Stimulated activated CD4-positive, alpha-beta T cell treated with anti-CD3 and anti-CD28 coated beads, Interleukin-15, amount 100 ng/mL, for 24 hours (primary cell): ENCODE measurements at regions not wholly inside any gene's neighbourhood (a gene's known extent, or its start where the extent isn't known, plus 50 kb on each side); places are given as distances from the start of the nearest gene placed in this dataset.

Experiments
- DNase-seq: peaks from one replicate; pipeline ENCODE4 v3.0.0-alpha.2; 2020

- DNase-seq = no peak
These were observed 1280.8 kb downstream of the PCDH7 start for GRCh38 chr4:32000846-32001488.

DNA sequence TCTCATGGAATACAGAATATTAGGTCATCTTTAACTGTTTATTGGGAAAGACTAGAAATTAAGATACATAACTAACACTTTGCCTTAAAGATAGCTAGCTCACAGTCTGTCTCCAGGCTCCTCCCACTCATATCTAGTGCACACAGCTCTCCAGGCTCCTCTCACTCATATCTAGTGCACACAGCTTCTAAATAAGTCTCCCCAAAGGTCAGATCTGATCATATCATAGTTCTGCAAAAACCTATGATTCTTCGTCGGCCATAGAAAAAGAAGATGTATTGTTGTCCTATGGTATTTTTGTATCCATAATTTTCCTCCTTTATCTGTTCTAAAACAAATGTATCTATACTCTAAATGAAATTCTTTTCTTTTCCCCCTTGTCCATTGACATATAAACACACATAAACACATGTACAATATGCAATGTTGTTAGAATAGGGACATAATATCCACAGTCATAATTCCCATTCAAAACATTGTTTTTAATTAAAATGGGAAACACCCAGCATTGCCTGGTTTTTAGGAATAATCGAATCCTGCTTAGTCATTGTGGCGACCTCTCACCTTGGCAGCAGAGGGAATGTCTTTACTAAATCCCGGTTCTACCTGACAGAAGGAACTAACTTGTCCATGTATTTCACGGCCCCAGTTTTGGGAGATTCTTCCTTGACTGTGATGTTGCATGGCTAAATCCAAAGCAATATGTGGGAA is 1282.0 kb downstream of the PCDH7 start:
- DNase-seq = no peak

DNA sequence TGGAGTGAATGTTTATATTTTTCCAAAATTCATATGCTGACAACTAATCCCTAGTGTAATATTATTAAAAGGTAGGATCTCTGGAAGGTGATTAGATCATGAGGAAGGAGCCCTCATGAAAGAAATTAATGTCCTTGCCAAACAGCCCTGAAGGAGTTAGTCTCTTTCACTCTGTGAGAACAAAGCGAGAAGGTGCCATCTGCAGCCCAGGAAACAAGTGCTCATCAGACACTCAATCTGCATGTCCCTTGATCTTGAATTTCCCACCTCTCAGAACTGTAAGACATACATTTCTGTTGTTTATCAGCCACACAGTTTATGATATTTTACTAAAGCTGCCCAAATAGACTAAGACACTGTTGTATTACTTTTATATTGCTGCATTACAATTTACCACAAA is 1283.4 kb downstream of the PCDH7 start:
- no peak for DNase-seq

DNA sequence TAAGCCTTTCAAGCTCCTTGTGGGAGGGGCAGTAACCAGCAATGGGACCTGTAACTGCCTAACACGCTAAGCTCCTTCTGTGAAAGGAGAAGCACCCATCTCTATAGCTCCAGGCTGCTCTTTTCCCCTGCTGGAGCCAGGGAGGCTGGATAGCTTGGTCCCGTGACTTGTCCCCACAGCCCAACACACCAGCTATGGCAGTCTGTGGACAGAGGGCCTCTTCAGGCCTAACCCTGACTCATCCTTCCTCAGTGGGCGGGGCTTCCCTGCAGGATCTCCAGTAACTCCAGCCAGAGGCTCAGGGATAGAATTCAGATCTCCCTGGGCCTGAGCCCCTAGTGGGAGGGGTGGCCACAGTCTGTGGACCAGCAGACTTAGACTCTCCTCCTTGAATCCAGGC is 1290.1 kb downstream of the PCDH7 start:
- no peak for DNase-seq

DNA sequence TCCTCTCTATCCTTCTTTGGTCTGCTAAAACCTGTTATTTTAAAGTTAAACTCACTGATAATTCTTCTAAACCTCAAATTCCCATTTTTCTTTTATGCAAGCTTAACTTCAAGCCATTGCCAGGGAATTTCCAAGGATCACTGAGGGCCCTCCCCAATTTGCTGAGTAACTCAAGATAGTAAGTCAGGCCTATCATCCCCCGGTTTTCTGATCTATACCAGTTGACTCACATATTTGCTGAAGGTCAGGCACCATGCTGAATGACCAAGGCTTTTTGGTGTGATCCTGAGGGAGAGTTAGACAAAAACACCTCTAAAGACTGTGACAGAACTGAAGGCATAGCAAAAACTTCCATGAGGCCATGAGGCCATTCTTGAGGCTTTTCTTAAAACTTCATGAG is 1301.9 kb downstream of the PCDH7 start:
- no peak for DNase-seq

DNA sequence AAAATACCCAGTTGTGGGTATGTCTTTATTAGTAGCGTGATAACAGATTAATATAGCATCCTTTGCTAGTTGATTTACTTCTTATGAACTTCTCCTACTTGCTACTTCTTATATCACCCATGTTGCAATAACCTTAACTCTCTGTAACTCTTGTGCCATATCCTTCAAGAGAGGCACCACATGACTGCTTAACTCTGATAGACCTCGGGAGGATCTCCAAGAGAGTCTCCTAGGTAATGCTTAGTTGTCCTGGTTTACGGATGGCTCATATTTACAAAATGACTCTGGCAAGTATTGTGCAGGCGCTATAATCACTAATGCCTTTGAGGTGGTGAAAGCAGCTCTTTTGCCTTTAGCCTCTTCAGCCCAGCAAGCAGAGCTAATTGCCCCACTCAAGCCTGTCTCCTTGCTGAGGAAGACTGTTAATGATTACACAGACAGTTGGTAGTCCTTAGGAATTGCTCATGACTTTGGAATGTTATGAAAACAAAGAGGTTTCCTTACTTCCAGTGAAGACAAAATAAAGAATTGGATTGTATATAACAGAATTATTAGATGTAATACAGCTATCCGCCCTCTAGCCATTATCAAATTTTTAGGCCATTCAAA is 1305.8 kb downstream of the PCDH7 start:
- no peak for DNase-seq

DNA sequence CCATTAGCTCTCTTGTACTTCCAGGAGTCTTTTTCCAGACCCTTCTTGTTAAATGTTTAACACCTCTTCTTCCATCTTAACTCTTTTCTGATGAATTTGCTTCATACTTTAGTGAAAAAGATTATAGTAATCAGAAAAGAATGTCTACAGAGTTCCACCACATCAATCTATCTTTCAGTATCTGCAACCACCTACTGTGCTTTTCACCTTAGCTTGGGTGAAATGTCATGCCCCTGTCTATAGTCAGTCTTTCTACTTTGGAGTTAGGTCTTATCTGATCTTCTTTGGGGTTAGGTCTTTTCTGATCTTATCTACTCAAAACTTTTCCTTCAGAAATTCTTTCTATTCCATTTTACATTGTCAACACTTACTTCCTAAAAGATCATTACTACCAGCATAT is 1310.2 kb downstream of the PCDH7 start:
- no peak for DNase-seq

- DNase-seq = no peak
These were observed 1310.9 kb downstream of the PCDH7 start for GRCh38 chr4:32031026-32031425.

DNA sequence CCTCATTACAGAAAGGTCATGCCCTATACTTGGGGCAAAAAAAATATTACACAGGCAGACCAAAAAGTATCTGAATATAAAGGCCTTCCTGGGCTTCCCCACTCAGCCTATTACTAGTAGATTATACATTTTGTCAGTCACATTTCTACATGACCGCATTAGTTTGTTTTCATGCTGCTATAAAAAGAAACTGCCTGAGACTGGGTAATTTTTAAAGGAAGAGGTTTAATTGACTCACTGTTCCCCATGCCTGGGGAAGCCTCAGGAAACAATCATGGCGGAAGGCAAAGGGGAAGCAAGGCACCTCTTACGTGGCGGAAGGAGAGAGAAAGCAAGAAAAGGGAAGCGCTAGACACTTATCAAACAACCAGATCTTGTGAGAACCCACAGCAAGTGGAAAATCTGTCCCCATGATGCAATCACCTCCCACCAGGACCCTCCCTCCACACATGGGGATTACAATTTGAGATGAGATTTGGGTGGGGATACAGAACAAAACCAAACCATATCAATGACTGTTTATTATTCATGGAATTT is 1312.0 kb downstream of the PCDH7 start:
- DNase-seq = no peak

- DNase-seq = no peak
These were observed 1317.2 kb downstream of the PCDH7 start for GRCh38 chr4:32037399-32037798.

GRCh38 chr4:32042486-32043247 is 1322.5 kb downstream of the PCDH7 start:
- no peak for DNase-seq

DNA sequence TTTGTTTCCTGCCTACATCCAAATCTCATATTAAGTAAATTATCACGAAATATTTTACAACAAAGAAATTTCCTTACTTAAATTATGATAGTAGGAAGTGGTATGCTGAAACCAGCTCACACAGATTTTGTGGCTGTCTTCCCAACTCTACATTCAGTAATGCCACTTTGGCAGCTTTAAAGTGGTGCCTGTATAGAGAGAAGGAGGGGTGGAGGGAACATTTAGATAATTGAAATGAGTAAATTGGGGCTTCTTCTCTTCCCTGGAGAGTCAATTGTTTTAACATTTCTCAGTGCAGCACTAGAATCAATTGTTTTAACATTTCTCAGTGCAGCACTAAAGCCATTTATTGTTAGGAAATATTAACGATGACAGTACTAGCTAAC is 1323.1 kb downstream of the PCDH7 start:
- no peak for DNase-seq

GRCh38 chr4:32061916-32062315 is 1341.7 kb downstream of the PCDH7 start:
- DNase-seq = no peak

- no peak for DNase-seq
These were observed 1353.4 kb downstream of the PCDH7 start for GRCh38 chr4:32073542-32073941.

DNA sequence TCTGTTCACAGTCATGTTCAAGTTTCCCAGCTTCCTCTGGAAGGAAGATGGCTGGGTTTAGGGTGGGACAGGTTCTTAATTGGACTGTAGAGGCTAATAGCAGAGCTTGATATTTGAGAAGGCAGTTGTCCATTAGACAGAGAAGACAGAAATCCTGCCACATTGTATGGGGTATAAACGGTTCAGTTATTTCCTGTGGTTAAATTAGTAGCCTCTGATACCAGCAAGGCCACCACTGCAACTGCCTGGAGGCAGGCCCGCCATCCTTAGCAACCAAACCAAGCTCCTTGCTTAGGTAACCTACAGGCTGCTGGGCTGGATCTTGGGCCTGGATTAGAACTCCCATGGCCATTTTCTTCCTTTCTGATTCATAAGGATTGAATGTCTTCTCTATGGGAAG is 1367.0 kb downstream of the PCDH7 start:
- DNase-seq = no peak

DNA sequence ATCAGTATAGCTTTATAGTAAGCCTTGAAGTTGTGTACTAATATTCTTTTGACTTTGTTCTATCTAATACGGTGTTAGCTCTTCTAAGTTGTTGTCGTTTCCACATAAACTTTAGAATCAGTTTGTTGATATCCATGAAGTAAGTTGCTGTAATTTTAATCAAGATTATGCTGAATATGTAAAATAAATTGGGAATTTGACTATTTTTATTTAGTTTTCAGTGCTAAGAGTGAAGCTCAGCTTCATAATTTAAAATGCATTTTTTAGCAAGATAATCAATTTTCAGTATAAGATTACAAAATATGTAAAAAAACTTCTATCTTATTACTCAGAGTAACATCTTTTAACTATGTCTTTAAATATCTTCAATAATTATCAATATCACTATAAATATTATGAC is 1374.8 kb downstream of the PCDH7 start:
- no peak for DNase-seq

DNA sequence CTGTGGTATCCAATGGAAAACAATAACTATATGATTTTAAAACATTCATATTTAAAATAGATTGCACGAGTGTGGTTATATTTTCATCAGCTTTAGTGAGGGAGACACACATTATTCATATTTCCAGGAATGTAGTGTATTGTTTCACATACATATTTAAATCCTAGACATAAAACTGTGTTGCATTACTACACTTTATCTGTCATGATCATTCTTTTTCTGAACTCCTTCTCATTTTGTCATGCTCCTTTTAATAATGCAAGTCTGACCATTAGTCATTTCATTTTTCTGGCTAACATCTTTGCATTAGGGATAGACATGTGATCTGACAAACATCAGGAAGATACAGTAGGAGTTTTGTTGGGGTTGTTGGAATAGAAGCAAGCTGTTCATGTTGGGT is 1382.7 kb downstream of the PCDH7 start:
- no peak for DNase-seq

DNA sequence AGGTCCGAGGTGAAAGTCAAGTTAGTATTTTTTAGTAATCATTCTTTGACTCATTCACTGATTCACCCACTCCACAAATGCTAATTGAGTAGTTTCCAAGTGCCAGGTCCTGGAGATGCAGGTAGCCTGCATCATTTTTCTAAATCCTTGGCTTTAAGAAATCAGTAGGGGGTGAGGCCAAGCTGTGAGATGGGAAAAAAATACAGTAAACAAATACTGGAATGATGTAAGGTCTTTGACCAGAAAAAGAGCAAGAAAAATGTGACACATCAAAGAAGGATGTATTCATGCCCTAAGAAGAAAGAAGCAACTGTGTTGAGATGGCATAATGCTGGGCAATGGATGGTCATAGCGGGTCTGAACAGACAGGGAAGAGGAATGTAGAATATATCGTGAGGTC is 1386.6 kb downstream of the PCDH7 start:
- DNase-seq = no peak

GRCh38 chr4:32112891-32113290 is 1392.7 kb downstream of the PCDH7 start:
- DNase-seq = no peak

DNA sequence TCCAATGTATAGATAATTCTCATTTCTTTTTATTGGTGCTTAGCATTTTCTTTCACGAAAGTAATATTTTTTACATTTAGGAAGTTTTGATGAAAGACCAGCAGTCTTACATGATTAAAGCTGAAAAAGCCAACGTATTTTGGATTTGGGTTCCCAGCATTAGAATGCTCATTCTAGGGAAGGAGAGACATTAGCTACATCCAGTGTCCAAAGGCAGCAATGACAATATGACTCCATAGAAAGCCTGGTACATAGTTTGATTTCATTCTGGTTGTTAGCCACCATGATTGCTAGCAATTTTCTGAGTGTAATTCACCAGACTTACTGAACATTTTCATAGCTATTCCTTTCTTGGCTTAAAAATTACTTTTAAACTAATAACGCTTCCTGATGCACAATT is 1397.5 kb downstream of the PCDH7 start:
- DNase-seq = no peak

DNA sequence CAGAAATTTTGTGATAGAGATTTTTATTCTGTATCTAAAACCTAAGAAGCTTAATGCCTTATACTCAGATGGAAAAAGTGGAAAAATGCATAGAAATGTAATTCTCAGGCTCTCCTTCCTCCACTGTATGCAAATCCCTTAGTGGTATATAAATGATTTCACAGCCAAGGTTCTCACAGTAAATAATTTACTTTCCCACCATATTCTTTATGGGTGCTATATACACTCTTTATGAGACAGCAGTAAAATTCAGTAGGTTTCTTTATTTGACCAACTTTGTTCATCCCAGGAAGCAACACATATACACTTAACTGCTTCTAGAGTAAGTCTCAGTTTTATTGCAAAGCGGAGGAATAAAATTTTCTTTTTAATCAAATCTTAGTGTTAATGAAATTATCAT is 1399.7 kb downstream of the PCDH7 start:
- no peak for DNase-seq

DNA sequence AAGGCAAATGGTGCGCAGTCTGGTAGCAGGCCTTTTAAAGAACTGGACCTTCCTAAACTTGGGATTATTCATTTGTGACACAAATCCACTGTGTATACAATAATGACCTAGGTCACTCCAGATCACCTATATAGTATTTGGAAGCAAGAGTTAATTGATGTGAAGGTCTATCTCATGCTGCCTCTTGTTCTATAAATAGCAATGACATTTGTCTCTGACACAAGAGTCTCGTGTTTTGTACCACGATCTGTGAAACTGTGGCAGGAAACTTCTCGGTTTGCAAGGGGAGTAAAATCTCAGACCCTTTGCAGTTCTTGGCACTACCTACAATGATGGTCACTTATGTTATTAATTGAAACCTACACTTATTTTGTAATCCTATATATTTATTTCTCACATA is 1408.4 kb downstream of the PCDH7 start:
- DNase-seq = no peak

GRCh38 chr4:32129967-32130366 is 1409.8 kb downstream of the PCDH7 start:
- DNase-seq = no peak

- no peak for DNase-seq
These were observed 1413.0 kb downstream of the PCDH7 start for GRCh38 chr4:32133141-32133540.
